ENCODE measurements at regions not wholly inside any gene's neighbourhood (a gene's known extent, or its start where the extent isn't known, plus 50 kb on each side); places are given as distances from the start of the nearest gene placed in this dataset.

DNA sequence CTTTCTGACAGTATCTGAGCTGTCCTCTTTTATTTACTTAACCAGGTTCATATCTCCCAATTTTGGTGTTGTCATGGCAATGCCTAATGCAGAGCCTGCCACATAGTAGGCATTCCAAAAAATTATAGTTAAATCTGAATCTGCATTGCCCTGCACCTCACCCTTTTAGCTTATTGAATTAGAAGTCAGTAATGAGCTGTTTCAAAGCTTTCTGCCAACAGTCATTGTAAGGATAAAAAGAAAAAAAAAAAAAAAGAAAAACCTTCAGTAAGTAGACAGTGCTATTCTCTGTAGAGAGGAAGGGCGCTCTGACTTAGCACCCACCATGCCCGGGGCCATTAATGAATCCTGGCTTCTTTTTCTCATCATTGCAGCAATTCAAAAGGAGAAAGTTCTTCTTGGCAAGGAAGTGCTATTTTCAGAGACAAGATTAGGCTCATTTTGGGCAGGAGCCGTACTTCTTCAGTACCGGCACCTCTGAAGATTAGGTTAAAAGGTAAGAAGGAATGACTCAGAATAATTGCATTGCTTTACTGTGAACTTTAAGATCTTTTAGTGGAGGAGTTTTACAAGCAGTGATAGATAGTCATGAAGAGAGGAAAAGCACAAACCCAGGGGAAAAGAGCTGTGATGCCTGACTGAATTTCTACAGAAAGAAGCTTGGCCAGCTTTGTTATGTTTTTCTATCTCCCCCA, 2041.2 kb upstream of the PIK3C3 start:
- no peak for DNase-seq

DNA sequence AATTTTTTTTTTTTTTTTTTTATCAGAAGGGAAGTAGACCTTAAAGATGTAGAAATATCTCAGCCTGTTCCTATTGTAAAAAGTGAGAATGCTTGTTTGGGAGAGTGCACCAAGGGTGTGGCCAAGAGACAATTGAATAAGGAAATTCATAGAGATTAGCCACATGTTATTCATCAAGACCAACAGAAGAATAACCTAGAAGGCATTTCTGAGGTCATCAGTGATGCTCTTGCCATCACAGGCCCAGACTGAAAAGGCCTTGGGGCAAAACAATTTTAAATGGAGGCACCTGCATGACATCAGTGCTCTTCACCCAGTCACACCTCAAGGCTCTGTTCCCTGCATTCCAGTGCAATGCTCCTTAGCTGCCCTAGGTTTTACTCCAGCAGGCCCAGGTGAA, 2043.3 kb upstream of the PIK3C3 start:
- no peak for DNase-seq

- no peak for DNase-seq
Observed at GRCh38 chr18:39909706-39910105, 2045.3 kb upstream of the PIK3C3 start.

GRCh38 chr18:39886136-39886535, 2068.9 kb upstream of the PIK3C3 start:
- no peak for DNase-seq

- DNase-seq = no peak
Observed at GRCh38 chr18:39872651-39873050, 2082.4 kb upstream of the PIK3C3 start.

- no peak for DNase-seq
Observed at GRCh38 chr18:39871961-39872360, 2083.1 kb upstream of the PIK3C3 start.

GRCh38 chr18:39870591-39870990, 2084.4 kb upstream of the PIK3C3 start:
- no peak for DNase-seq

DNA sequence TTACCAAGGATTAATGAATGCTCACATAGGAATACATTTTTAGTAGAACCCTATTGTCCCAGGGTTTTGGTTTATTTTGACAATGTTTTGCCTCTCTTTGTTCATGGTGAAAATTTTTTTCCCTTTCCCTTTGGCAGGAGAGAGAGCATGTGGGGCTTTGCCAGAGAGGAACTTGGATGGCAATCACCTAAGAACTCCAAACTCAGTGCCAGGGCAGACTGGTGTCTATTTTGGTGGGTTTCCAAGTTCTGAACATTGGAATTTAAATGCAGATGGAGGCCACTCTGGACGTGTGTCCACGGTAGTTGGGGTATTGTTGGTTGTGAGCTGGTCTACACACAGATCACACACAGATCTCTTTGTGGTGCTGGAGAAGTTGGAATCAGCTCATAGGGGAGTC, 2091.1 kb upstream of the PIK3C3 start:
- DNase-seq = no peak

DNA sequence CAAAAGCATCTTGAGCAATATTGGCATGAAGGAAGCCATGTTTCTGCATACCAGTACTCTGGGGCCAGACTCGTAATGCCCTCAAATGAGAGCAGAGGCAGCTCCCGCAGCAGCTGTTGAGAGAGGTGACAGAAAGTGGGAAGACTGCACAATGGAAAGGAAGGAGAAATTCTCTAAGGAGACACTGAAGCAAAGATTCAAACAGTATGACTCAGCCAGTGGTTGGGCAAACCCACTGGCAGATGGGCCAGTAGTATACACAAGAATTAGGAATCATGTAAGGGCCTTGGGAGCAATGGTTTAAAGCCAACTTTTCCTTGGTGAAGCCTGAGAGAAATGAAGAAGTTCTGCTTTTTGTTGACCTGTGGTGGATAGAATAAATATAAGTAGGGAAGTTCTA, 2092.7 kb upstream of the PIK3C3 start:
- no peak for DNase-seq

DNA sequence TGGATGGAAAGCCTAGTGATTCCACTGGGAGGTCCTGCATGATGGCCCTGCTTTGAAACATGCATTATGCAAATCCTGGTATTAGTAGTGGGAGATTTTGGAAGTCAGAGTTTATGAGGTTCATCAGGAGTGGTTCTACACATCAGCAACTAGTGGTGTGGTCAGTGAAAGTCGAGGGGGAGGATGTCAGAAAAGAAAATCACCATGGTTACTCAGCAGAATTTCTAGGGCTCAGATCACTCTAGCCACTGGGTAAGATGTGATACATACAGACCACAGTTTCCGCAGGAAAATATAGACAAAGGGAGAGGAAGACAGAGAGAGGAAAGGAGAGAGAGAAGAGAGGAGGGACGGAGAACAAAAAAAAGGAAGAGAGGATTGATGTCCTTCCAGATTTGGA, 2100.7 kb upstream of the PIK3C3 start:
- no peak for DNase-seq

GRCh38 chr18:39846265-39846664, 2108.8 kb upstream of the PIK3C3 start:
- no peak for DNase-seq

DNA sequence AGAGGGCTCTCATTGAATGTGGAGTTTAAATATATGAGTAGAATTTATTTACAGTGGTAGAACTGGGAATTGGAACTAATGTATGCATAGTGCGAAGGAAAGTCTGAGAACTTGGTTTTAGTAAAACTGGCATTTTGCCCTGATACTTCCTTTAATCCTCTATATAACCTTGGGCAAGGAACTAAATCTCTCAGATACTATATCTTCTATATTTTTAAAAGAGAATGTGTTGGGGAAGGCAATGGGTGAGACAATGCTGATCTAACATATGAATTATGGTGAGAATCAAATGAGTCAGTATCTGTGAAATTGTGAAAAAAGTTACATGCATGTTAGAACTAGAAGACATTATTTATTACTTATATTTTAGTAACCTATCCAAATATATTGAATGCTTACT, 2109.4 kb upstream of the PIK3C3 start:
- DNase-seq = no peak

GRCh38 chr18:39845106-39845505, 2109.9 kb upstream of the PIK3C3 start:
- DNase-seq = no peak

DNA sequence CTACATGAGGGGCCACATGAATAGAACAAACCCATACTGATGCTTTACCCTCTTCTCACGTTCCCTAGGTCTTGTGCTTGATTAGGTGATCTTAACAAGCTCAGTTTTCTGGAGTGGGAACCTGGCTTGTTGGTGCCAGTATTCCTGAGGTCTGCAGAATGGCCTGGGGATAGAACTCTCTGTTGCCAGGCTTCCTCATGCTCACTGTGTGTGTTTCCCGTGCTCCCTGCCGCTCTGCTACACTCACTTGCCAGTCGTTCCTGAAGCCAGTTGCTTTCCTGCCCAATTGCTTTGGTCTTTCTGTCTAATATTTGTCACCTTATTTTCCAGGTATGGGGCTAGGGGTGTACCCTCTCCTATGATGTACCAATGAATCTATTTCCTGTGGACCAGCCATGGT, 2111.5 kb upstream of the PIK3C3 start:
- no peak for DNase-seq

DNA sequence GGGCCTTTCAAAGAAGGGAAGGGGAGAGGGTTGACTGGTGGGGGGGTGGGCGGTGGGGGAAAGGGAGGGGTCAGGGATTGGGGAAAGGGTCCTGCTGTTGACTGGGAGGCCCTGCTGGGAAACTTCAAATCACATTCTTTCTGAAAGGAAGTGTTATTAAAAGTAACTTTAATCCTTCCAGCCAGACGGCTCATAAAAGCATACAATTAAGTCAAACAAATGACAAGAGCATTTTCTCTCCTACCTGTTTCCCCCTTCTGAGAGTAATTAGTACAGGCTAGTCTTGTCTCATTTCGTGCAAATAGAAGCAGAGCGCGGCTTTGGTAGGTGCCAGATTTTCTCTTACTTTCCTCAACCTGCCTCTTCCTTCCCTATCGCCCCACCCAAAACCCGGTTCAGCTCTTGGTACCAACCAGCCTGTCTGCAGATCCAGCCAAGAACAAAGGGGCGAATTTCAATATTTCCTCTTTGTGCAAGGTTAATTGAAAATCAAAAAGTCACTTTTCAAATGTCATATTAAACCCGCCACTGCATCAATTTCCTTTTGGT, 2112.6 kb upstream of the PIK3C3 start:
- DNase-seq = no peak

- no peak for DNase-seq
Observed at GRCh38 chr18:39841482-39842365, 2113.3 kb upstream of the PIK3C3 start.

GRCh38 chr18:39840856-39841481, 2114.1 kb upstream of the PIK3C3 start:
- DNase-seq = no peak

- DNase-seq = no peak
Observed at GRCh38 chr18:39840406-39840805, 2114.6 kb upstream of the PIK3C3 start.

DNA sequence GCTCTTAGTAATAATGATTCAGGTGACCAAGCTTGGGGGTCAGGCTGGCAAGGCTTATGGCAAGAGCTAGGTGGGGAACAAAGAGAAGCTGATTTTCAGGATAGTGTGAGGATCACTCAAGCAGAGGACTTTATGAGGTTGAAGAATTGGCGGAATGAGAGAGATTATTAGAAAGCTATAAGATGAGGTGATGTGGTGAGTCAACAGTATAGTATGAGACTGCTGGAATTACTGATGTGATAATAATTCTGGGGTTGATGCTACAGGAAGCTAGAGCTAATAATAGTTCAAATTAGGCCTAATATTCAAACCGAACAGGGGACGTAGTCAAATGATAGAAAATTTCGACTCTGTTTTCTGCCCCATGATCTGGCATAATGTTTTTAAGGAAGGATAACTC, 2115.3 kb upstream of the PIK3C3 start:
- DNase-seq = no peak

DNA sequence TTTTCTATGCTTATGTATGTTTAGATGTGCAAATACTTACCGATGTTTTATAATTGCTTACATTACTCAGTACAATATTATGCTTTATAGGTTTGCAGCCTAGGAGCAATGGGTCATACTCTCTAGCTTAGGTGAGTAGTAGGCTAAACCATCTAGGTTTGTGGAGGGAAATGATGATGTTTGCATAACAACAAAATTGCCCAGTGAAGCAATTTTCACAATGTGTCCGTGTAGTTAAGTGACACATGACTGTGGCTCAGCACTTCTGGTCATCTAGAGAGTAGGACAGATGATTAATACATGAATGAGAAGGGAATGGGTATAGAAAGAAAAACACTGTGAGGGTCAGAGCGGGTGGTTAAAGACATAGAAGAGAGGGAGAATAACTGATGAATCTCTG, 2116.2 kb upstream of the PIK3C3 start:
- DNase-seq = no peak

DNA sequence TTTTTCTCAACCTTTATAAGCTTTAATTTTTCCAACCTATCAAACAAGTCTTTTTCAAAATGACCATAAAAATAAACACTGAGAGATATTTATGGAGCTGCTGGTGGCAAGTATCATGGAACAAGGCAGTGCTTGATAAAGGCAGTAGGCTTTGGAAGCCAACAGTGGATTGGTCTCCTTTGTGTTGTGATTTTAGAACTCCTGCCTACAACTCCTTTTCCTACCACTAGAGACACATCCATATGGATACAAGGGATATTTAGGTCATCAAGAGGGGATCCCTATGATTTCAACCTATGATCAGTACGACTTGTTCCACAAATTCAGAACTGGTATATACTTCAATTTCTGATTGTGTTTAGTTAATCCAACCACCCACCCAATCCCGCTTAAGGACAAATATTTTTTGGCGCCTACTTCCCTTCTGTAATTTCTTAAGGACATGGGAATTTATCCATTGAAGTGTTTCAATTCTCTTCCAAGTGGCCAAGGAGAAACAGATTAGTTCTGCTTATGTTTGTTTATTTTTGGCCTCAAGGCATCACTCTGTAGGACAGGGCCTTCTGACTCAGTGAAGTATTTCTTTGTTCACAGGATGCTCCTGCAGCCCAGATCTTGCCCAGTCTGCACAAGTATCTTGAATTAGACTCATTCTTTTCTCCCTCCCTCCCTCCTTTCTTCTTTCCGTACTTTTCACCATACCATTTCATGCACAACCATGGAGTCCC, 2119.6 kb upstream of the PIK3C3 start:
- DNase-seq = no peak

GRCh38 chr18:39834636-39835035, 2120.4 kb upstream of the PIK3C3 start:
- DNase-seq = no peak

Data from CD4-positive, alpha-beta T cell treated with Interleukin-17A for 4 hours (primary cell).